Sigmoid colon (tissue), 4 donors: ENCODE measurements at regions not wholly inside any gene's neighbourhood (a gene's known extent, or its start where the extent isn't known, plus 50 kb on each side); places are given as distances from the start of the nearest gene placed in this dataset.

Experiments
- CTCF ChIP-seq, 4 experiments: fragments of 450-650 bp in 3 of 4; fragments of 200-600 bp in 1 of 4; IDR thresholded peaks; one replicate each; pipeline ENCODE4 v1.5.1; 2016 to 2019; ENCODE audit warnings: antibody characterized with exemption in 4 of 4, mild to moderate bottlenecking in 3 of 4, moderate library complexity in 2 of 4
- EP300 ChIP-seq, 4 donors: sonication (generic); formaldehyde crosslinking; IDR thresholded peaks; one replicate each; pipeline ENCODE4 v1.6.1; 2017; ENCODE audit warnings: antibody characterized with exemption in 4 of 4
- POLR2A ChIP-seq, 2 donors: fragments of 450-650 bp; IDR thresholded peaks; one replicate each; pipeline ENCODE4 v1.6.1; 2016; ENCODE audit warnings: antibody characterized with exemption in 2 of 2, mild to moderate bottlenecking in 2 of 2, moderate library complexity in 2 of 2
- POLR2AphosphoS5 ChIP-seq, 4 donors: sonication (generic); formaldehyde crosslinking; IDR thresholded peaks; one replicate each; pipeline ENCODE4 v1.6.1; 2017; ENCODE audit warnings: antibody characterized with exemption in 4 of 4

- no peak for TF ChIP-seq CTCF (IDR thresholded peaks at IDR 0.05)
- no peak for TF ChIP-seq POLR2AphosphoS5 (IDR thresholded peaks at IDR 0.05)
- no peak for TF ChIP-seq POLR2A (IDR thresholded peaks at IDR 0.05)
- no peak for TF ChIP-seq EP300 (IDR thresholded peaks at IDR 0.05)
Measured at GRCh38 chr16:87119168-87119567, 198.0 kb downstream of the C16orf95 start.
